ENCODE measurements at regions not wholly inside any gene's neighbourhood (a gene's known extent, or its start where the extent isn't known, plus 50 kb on each side); places are given as distances from the start of the nearest gene placed in this dataset.

DNA sequence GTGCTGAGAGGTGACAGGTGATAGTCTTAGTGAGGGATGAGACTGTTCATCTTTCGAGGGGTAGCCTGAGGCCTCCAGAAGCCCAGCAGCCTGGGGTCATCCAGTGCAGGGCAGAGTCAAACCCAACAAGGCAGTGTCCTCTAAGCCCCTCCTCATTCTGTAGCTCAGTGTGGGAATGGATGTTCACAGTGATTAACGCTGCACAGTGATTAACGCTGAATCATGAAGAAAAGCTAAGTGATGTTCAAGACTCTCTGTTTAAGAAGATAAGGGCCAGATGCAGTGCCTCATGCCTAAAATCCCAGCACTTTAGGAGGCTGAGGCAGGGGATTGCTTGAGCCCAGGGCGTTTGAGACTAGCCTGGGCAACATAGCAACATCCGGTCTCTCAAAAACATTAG lies 56.3 kb upstream of the LAPTM4A start:
- peaks cover 7% of the 10 kb centered on the region for H3K9me3 ChIP-seq (ENCODE audit: control insufficient read depth, insufficient read depth, low read depth, low read length)
- no peak overlapping the region for H3K27ac ChIP-seq (ENCODE audit: low read depth, low read length)
- peak overlapping the region; percentile 17 for H3K9ac ChIP-seq (ENCODE audit: low read length)
- H3K4me3 ChIP-seq (ENCODE audit: low read depth, low read length): no peak overlapping the region
- peaks cover 2% of the 10 kb centered on the region; the same call in 1 of the 2 replicates for H3K4me1 ChIP-seq (ENCODE audit: control insufficient read depth, insufficient read depth, low read length)
- H3K36me3 ChIP-seq (ENCODE audit: control insufficient read depth, insufficient read depth, low read length): no peaks in the 10 kb centered on the region
- H3K27me3 ChIP-seq (ENCODE audit: control insufficient read depth, insufficient read depth, low read length): peaks cover 9% of the 10 kb centered on the region

- H3K4me3 ChIP-seq (ENCODE audit: low read depth, low read length): peak overlapping the region; percentile 47; the same call in 1 of the 2 replicates
- peak overlapping the region; percentile 17 for H3K9ac ChIP-seq (ENCODE audit: low read length)
- H3K27me3 ChIP-seq (ENCODE audit: control insufficient read depth, insufficient read depth, low read length): peaks cover 9% of the 10 kb centered on the region
- H3K36me3 ChIP-seq (ENCODE audit: control insufficient read depth, insufficient read depth, low read length): no peaks in the 10 kb centered on the region
- peaks cover 2% of the 10 kb centered on the region; the same call in 1 of the 2 replicates for H3K4me1 ChIP-seq (ENCODE audit: control insufficient read depth, insufficient read depth, low read length)
- peaks cover 7% of the 10 kb centered on the region for H3K9me3 ChIP-seq (ENCODE audit: control insufficient read depth, insufficient read depth, low read depth, low read length)
- H3K27ac ChIP-seq (ENCODE audit: low read depth, low read length): no peak overlapping the region
These were observed 55.9 kb upstream of the LAPTM4A start for GRCh38 chr2:20107352-20107751.

DNA sequence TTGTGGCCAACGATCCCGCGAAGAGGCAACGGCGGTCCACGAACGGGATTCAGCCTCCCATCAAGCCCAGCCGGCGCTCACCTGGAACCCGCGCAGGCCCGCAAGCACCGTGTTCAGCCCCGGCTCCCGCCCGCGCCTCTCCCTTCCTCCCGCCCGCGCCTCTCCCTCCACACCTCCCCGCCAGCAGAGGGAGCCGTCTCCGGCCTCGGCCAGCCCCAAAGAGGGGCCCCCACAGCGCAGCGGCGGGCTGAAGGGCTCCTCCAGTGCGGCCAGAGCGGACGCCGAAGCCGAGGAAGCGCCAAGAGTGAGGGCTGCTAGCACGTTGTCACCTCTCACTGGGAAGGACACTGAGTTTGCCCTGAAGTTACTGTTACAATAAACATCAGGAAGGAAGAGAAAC lies 55.3 kb upstream of the LAPTM4A start:
- Histone ChIP-seq H3K4me3 (ENCODE audit: low read depth, low read length) (peak overlapping the region; percentile 55), H3K27me3 (ENCODE audit: control insufficient read depth, insufficient read depth, low read length) (peaks cover 9% of the 10 kb centered on the region), H3K9ac (ENCODE audit: low read length) (peak overlapping the region; percentile 31), H3K9me3 (ENCODE audit: control insufficient read depth, insufficient read depth, low read depth, low read length) (peaks cover 7% of the 10 kb centered on the region), H3K36me3 (ENCODE audit: control insufficient read depth, insufficient read depth, low read length) (no peaks in the 10 kb centered on the region), H3K4me1 (ENCODE audit: control insufficient read depth, insufficient read depth, low read length) (peaks cover 2% of the 10 kb centered on the region; the same call in 1 of the 2 replicates), H3K27ac (ENCODE audit: low read depth, low read length) (no peak overlapping the region)

DNA sequence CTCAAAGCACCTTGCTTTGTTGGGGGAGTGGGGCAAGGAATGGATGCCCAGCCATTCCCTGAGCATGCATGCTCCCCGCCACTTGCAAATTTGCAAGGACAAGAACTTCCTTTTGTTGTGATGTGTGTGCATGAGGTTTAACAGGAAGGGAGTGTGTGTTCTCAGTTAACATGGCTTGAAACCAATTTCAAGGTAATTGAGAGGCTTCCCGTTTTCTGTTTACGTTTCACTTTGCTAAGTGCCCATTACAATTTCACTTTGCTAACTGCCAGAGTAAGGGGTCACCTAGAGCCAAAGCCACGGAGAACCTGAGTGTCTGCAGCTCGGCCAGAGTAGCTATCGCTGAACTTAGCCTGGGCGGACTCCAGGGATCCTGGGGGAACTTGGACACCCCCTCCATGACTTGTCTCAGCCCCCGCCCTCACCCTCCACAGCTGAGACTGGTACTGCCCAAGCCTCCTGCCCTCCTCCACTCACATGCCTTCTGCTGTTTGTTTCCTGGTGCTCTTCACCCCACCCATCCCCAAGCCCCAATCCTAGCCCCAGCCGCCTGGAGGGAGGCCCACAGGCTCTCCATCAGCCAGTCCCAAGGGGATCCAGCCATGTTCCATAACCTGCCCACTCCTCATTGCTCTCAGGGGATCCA lies 53.6 kb upstream of the LAPTM4A start:
- H3K9me3 ChIP-seq (ENCODE audit: control insufficient read depth, insufficient read depth, low read depth, low read length): peaks cover 7% of the 10 kb centered on the region
- 0 out of 2 replicates have a peak, but pooled peaks cover 2% of the 10 kb centered on the region for H3K4me1 ChIP-seq (ENCODE audit: control insufficient read depth, insufficient read depth, low read length)
- no peak overlapping the region for H3K4me3 ChIP-seq (ENCODE audit: low read depth, low read length)
- no peaks in the 10 kb centered on the region for H3K36me3 ChIP-seq (ENCODE audit: control insufficient read depth, insufficient read depth, low read length)
- H3K27me3 ChIP-seq (ENCODE audit: control insufficient read depth, insufficient read depth, low read length): peaks cover 9% of the 10 kb centered on the region
- H3K27ac ChIP-seq (ENCODE audit: low read depth, low read length): no peak overlapping the region
- H3K9ac ChIP-seq (ENCODE audit: low read length): no peak overlapping the region

- Histone ChIP-seq H3K9me3 (ENCODE audit: control insufficient read depth, insufficient read depth, low read depth, low read length) (peaks cover 7% of the 10 kb centered on the region), H3K27me3 (ENCODE audit: control insufficient read depth, insufficient read depth, low read length) (peaks cover 9% of the 10 kb centered on the region), H3K27ac (ENCODE audit: low read depth, low read length) (no peak overlapping the region)
These were observed 52.1 kb upstream of the LAPTM4A start for GRCh38 chr2:20103530-20103929.

More at GRCh38 chr2:20103530-20103929, 52.1 kb upstream of the LAPTM4A start:
- Histone ChIP-seq H3K36me3 (ENCODE audit: control insufficient read depth, insufficient read depth, low read length) (no peaks in the 10 kb centered on the region), H3K4me1 (ENCODE audit: control insufficient read depth, insufficient read depth, low read length) (0 out of 2 replicates have a peak, but pooled peaks cover 2% of the 10 kb centered on the region), H3K4me3 (ENCODE audit: low read depth, low read length) (no peak overlapping the region), H3K9ac (ENCODE audit: low read length) (no peak overlapping the region)

All from HUES6 (cell line).